GM19351 (cell line): ENCODE measurements at regions not wholly inside any gene's neighbourhood (a gene's known extent, or its start where the extent isn't known, plus 50 kb on each side); places are given as distances from the start of the nearest gene placed in this dataset.
"Not testable (repeated sequence)": the region's sequence is repeated elsewhere in the genome, so short reads cannot be mapped to it uniquely, and the experiment has no call there.

Source experiments
- ATAC-seq: cut with Tn5 transposase; IDR thresholded peaks from one replicate; pipeline ENCODE4 v1.9.1; 2021; ENCODE audit warnings: mild to moderate bottlenecking, moderate library complexity; ENCODE audit not compliant: unreplicated experiment

GRCh38 chr5:145660897-145661640 is 174.1 kb downstream of the PRELID2 start:
- ATAC-seq = no peak

GRCh38 chr5:145658435-145658834 is 176.7 kb downstream of the PRELID2 start:
- no peak for ATAC-seq

GRCh38 chr5:145652700-145653099 is 182.4 kb downstream of the PRELID2 start:
- ATAC-seq = not testable (repeated sequence)

- not testable (repeated sequence) for ATAC-seq
These were observed 188.0 kb downstream of the PRELID2 start for GRCh38 chr5:145647137-145647536.

GRCh38 chr5:145643214-145643613 is 191.9 kb downstream of the PRELID2 start:
- not testable (repeated sequence) for ATAC-seq

- ATAC-seq = no peak
These were observed 197.7 kb downstream of the PRELID2 start for GRCh38 chr5:145637396-145637795.

GRCh38 chr5:145636371-145636770 is 198.8 kb downstream of the PRELID2 start:
- ATAC-seq = no peak

- ATAC-seq = no peak
These were observed 201.7 kb downstream of the PRELID2 start for GRCh38 chr5:145633474-145633873.

- ATAC-seq = no peak
These were observed 202.4 kb downstream of the PRELID2 start for GRCh38 chr5:145632701-145633100.

GRCh38 chr5:145629047-145629446 is 206.1 kb downstream of the PRELID2 start:
- no peak for ATAC-seq

GRCh38 chr5:145628525-145628924 is 206.6 kb downstream of the PRELID2 start:
- ATAC-seq = no peak

- no peak for ATAC-seq
These were observed 215.3 kb downstream of the PRELID2 start for GRCh38 chr5:145619806-145620310.

- ATAC-seq = not testable (repeated sequence)
These were observed 218.4 kb downstream of the PRELID2 start for GRCh38 chr5:145616739-145617138.

- ATAC-seq = no peak
These were observed 236.2 kb downstream of the PRELID2 start for GRCh38 chr5:145598983-145599382.

- no peak for ATAC-seq
These were observed 237.0 kb downstream of the PRELID2 start for GRCh38 chr5:145598184-145598583.

- no peak for ATAC-seq
These were observed 243.6 kb downstream of the PRELID2 start for GRCh38 chr5:145591578-145591977.

GRCh38 chr5:145589063-145589462 is 246.1 kb downstream of the PRELID2 start:
- ATAC-seq = no peak

- ATAC-seq = no peak
These were observed 246.6 kb downstream of the PRELID2 start for GRCh38 chr5:145588558-145588957.

- ATAC-seq = no peak
These were observed 247.0 kb downstream of the PRELID2 start for GRCh38 chr5:145588113-145588512.

- ATAC-seq = no peak
These were observed 247.4 kb downstream of the PRELID2 start for GRCh38 chr5:145587710-145588109.

GRCh38 chr5:145587308-145587672 is 247.9 kb downstream of the PRELID2 start:
- no peak for ATAC-seq

GRCh38 chr5:145586661-145587307 is 248.4 kb downstream of the PRELID2 start:
- no peak for ATAC-seq
